Astrocyte of the spinal cord (primary cell): ENCODE measurements at regions not wholly inside any gene's neighbourhood (a gene's known extent, or its start where the extent isn't known, plus 50 kb on each side); places are given as distances from the start of the nearest gene placed in this dataset.

Source experiments
- DNase-seq: peaks from one replicate; pipeline ENCODE4 v3.0.0; 2011; ENCODE audit warnings: low read depth, low spot score
- H3K4me3 ChIP-seq: 2 replicates; pipeline ENCODE4 v1.5.1; 2011; ENCODE audit warnings: low read depth, mild to moderate bottlenecking, low read length, moderate library complexity
- in situ Hi-C: cut with HindIII; loops from 2 replicates; pipeline ENCODE4 v1.10.0; 2017; ENCODE audit warnings: low sequenced_read_pairs
- TF ChIP-seq, protein P1 (sequence below): IDR thresholded peaks from 2 replicates; pipeline ENCODE4 v1.5.1; 2012; ENCODE audit warnings: low read depth, mild to moderate bottlenecking, low read length, inconsistent platforms

DNA sequence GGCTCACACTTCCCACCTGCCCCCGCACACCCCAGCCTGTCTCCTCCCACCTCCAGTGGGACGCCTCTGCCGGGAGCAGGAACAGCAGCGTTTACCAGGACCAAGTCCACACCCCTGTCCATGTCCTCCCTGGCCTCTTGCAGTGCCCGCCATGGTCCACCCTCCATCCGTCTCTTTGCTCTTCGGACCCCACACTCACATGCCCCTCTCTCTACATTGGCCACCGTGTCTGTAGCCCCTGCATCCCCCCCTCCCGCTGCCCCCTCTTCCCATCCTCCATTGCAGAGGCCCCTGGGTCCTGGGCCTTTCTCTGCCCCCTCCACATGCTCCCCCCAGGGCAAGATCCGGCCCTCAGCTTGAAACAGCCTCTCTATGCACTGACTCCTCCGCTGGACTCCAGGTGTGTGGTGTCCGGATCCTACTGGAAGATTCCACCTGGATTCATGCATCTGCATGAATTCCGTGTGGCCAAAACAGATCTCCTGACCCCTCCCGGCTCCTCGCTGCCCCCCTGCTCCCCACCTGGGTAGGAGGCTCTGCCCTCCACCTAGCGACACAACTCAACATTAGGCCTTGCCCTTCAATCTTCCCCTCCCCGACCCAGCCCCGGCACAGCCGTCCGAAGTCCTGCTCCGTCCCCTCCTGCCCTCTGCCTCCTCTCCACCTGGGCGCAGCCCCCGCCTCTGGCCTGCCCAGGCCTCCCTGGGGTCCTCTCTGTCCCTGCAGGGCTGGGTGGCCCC, 168.5 kb downstream of the OLFM1 start:
- in situ Hi-C loops, result no loop called here
- no peak overlapping the region for H3K4me3 ChIP-seq
- DNase-seq, result no peak
- TF ChIP-seq, protein P1, sequence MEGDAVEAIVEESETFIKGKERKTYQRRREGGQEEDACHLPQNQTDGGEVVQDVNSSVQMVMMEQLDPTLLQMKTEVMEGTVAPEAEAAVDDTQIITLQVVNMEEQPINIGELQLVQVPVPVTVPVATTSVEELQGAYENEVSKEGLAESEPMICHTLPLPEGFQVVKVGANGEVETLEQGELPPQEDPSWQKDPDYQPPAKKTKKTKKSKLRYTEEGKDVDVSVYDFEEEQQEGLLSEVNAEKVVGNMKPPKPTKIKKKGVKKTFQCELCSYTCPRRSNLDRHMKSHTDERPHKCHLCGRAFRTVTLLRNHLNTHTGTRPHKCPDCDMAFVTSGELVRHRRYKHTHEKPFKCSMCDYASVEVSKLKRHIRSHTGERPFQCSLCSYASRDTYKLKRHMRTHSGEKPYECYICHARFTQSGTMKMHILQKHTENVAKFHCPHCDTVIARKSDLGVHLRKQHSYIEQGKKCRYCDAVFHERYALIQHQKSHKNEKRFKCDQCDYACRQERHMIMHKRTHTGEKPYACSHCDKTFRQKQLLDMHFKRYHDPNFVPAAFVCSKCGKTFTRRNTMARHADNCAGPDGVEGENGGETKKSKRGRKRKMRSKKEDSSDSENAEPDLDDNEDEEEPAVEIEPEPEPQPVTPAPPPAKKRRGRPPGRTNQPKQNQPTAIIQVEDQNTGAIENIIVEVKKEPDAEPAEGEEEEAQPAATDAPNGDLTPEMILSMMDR, result no peak

DNA sequence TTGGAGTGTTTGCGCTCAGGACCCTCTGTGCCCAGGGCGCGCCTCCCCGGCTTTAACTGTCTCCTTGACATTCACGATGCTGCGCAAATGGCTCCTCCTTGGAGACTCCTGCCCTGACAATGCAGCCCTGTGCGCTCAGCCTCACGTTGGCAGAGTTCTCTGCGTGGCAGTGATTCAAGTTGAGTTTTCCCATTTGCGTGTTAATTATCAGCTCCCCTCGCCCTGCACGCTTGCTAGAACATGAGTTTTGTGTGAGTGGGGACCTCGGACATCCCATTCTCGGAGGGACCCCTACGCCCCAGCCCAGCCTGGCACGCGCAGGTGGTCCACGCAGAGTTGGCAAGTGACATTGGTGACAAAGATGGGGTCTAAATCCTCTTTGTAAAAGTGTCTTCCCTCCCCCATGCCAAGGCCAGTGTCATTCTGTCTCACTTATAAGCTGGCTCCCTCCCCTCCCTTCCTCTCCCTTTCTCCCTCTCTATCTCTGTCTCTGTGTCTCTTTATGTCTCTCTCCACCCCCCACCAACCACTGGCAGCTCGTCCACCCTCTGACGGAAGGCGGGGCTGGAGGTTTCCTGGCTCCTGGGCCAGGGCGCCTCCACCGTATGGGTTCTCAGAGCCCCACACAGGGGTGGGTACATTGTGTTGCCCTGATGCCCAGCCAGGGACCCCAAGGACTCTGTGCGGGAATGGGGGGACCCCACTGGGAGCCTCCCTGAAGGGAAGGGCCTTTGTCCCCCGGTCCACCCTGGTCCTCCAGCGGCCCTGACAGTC, 169.3 kb downstream of the OLFM1 start:
- in situ Hi-C loops, result no loop called here
- TF ChIP-seq, protein P1, result no peak
- no peak overlapping the region for H3K4me3 ChIP-seq
- no peak for DNase-seq

GRCh38 chr9:135258461-135258860, 171.0 kb downstream of the OLFM1 start:
- no peak for DNase-seq
- TF ChIP-seq, protein P1, result no peak
- in situ Hi-C loops, result no loop called here
- no peak overlapping the region for H3K4me3 ChIP-seq

GRCh38 chr9:135259273-135259672, 171.8 kb downstream of the OLFM1 start:
- in situ Hi-C loops, result no loop called here
- no peak for DNase-seq
- no peak overlapping the region for H3K4me3 ChIP-seq
- TF ChIP-seq, protein P1, result no peak

DNA sequence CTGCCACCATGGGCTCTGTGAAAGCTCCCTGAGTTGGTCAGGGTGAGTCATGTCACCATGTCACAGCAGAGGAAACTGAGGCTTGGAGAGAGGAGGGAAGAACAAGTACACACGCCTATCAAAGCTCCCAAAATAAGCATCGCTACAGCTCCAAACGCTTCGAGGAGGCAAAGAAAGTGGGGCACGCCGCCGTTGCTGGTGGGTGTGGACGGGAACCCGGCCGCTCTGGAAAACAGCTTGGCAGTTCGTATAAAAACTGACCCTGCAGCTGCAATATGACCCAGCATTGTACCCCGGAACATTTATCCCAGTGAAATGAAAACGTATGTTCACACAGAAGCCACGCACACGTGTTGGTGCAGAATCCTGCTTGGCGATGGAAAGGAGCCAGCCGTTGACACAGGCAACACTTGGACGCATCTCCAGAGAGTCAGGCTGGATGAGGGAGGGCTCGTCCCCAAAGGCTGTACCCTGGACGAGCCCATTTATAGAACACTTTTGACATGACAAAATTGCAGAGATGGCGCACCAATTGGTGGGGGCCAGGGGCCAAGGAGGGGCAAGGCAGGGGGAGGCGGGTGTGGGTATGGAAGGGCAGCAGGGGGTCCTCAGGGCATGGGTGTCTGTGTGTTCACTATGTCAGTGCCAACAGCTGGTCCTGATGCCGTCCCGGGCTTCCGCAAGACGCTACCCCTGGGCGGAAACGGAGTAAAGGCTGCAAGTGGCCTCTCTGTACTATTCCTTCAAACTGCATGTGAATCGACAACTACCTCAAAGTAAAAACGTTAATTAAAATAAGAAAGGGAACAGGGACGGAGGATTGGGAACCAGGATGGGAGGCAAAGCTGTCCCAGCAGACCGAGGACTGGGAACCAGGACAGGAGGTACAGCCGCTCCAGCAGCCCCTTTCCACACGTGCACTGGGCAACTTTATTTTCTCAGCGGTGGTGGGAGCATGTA, 173.0 kb downstream of the OLFM1 start:
- no peak for DNase-seq
- TF ChIP-seq, protein P1, result no peak
- H3K4me3 ChIP-seq, result no peak overlapping the region
- in situ Hi-C loops, result no loop called here

GRCh38 chr9:135262248-135262647, 174.8 kb downstream of the OLFM1 start:
- H3K4me3 ChIP-seq, result no peak overlapping the region
- in situ Hi-C loops, result no loop called here
- DNase-seq, result no peak
- TF ChIP-seq, protein P1, result no peak
